Fibroblast of pulmonary artery (primary cell): ENCODE measurements at regions not wholly inside any gene's neighbourhood (a gene's known extent, or its start where the extent isn't known, plus 50 kb on each side); places are given as distances from the start of the nearest gene placed in this dataset.
A peak's percentile ranks its signal among the peaks of the same experiment; 100 is the strongest.

Experiments used
- DNase-seq: peaks from one replicate; pipeline ENCODE4 v3.0.0-alpha.2; 2010; ENCODE audit warnings: low read depth
- H3K4me3 ChIP-seq: replicated peaks from 2 replicates; pipeline ENCODE4 v1.5.1; 2011; ENCODE audit warnings: low read depth, mild to moderate bottlenecking, control low read depth, low read length, moderate library complexity
- CTCF ChIP-seq: IDR thresholded peaks from 2 replicates; pipeline ENCODE4 v1.5.1; 2011; ENCODE audit warnings: mild to moderate bottlenecking, control low read depth, low read length, inconsistent platforms; ENCODE audit errors: missing control alignments

- DNase-seq = no peak
- no peak for TF ChIP-seq CTCF
- no peak overlapping the region for H3K4me3 ChIP-seq
Observed at GRCh38 chr6:130314271-130314670, 51.5 kb upstream of the TMEM200A start.

DNA sequence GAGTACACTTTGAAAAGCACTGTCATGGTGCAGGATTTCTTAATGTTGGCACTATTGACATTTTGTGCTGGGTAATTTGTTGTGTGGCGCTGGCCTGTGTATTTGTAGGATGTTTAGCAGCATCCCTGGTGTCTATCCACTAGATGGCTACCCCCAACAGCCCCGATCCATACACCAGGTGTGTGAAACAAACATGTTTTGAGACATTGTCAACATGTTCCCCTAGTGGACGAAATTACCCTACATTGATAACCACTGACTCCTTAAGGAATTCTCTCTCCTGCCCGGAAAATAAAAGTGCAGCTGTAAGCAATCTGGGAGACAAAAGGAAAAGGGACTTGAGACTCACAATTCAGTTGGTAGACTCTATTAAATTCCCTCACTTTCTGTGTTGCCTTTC, 52.6 kb upstream of the TMEM200A start:
- no peak for DNase-seq
- peak; percentile 4 for TF ChIP-seq CTCF

DNA sequence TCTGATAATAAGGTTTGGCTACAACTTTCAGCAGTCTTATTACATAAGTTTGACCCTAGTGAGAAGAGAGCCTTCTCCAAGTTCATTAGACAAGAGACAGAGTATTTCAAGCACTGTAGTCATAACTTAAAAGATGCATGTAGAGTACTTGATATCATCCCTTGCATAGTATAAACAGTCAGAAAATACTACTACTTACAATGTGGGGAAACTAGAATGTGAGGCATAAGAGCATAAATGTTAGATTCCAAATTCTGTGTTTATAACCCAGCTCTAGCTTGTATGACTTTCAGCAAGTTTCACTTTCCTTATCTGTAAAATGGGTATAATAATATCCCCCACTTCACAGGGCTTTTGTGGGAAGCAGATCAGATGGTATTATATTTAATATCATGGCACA, 56.8 kb upstream of the TMEM200A start:
- no peak for DNase-seq
- H3K4me3 ChIP-seq = no peak overlapping the region
- TF ChIP-seq CTCF = no peak

More for the DNA sequence above, 52.6 kb upstream of the TMEM200A start:
- no peak overlapping the region for H3K4me3 ChIP-seq

DNA sequence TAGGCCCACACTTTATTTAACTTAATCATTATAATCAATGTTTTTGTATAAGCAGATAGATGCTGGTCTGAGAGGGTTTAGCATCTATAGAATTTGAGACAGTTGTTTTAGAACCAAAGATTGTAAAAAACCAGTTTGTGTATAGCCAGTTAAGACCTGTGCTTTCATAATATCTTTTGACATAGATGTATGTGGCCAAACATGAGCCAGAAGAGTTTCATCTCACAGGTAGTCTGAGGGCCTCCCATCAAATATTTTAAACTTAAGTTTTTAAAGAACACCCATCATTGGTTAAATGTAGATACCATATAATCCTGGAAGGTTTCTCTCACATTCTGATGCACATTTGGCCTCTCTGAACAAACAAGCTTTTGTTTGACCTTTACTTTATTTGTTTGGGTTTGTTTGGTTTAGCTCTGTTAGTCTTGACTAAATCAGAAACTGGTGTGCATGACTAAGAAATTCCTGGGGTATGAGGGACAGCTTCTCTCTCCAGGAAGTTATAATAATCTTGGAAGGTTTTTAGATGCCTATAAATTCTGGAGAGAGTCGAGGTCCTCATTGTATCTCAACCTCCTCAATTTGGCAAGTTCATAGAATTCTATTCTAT, 58.0 kb upstream of the TMEM200A start:
- DNase-seq = peak; percentile 16
- TF ChIP-seq CTCF = no peak
- no peak overlapping the region for H3K4me3 ChIP-seq

- no peak for DNase-seq
- TF ChIP-seq CTCF = no peak
- H3K4me3 ChIP-seq = no peak overlapping the region
Observed at GRCh38 chr6:130306377-130306776, 59.4 kb upstream of the TMEM200A start.

- no peak for DNase-seq
- TF ChIP-seq CTCF = no peak
- H3K4me3 ChIP-seq = no peak overlapping the region
Observed at GRCh38 chr6:130303431-130303830, 62.4 kb upstream of the TMEM200A start.

DNA sequence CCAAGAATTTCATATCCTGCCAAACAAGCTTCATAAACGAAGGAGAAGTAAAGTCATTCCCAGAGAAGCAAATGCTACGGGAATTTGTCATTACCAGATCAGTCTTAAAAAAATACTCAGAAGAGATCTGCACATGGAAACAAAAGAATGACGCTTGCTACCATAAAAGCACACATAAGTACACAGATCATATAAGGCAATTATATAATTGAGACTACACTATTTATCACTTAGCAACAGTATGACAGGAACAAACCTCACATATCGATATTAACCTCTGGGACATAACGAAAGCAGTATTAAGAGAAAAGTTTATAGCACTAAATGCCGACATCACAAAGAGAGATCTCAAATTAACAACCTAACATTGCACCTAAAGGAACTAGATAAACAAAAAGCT, 67.6 kb upstream of the TMEM200A start:
- no peak for DNase-seq
- no peak overlapping the region for H3K4me3 ChIP-seq
- TF ChIP-seq CTCF = no peak
